ENCODE measurements at regions not wholly inside any gene's neighbourhood (a gene's known extent, or its start where the extent isn't known, plus 50 kb on each side); places are given as distances from the start of the nearest gene placed in this dataset.

- DNase-seq: no peak
Measured at GRCh38 chr4:64559571-64559970, 150.3 kb upstream of the TECRL start.

DNA sequence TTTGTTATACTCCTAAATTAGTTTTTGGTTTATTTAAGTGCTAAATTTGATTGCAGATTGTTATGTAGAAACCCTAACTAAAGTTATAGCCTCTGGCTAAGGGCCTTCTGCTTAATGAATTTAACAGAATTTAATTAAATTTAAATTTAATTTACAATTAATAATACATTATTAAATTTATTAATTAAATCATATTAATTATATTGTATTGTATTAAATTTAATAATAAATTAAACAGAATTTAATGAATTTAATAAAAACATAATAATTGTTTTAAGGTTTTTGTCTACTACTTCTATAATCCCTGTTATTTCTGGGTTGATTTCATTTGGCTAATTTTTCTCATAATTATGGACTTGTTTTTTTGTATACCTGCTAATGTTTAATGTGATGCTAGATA is 141.9 kb upstream of the TECRL start:
- DNase-seq: no peak

DNA sequence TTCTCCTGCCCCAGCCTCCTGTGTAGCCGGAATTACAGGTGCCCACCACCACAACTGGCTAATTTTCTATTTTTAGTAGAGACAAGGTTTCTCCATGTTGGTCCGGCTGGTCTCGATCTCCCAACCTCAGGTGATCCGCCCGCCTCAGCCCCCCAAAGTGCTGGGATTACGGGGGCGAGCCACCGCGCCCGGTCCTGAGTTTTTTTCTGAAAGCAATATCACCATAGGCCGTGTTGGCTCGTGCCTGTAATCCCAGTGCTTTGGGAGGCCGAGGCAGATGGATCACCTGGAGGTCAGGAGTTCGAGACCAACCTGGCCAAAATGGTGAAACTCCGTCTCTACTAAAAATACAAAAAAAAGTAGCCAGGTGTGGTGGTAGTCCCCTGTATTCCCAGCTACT is 136.3 kb upstream of the TECRL start:
- no peak for DNase-seq

- DNase-seq: no peak
Measured at GRCh38 chr4:64539234-64539849, 130.1 kb upstream of the TECRL start.

- DNase-seq: no peak
Measured at GRCh38 chr4:64538219-64538618, 129.0 kb upstream of the TECRL start.

DNA sequence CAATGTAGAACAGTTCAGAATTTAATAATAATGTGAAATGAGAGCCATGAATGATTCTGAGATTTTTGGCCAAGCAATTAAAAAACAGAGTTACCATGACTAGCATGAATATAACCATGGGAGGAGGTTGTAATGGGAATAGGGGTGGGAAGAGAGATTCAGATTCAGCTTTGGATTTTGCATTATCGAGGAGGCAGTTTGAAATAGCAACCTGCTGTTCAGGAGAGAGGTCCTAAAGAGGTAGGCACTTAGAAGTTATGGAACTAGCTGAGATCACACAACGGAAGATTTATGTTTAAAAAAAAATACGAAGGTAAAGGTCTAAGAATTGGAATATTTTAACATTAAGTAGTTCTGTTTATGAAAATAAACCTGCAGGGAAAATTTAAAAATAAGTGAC is 124.4 kb upstream of the TECRL start:
- DNase-seq: no peak

DNA sequence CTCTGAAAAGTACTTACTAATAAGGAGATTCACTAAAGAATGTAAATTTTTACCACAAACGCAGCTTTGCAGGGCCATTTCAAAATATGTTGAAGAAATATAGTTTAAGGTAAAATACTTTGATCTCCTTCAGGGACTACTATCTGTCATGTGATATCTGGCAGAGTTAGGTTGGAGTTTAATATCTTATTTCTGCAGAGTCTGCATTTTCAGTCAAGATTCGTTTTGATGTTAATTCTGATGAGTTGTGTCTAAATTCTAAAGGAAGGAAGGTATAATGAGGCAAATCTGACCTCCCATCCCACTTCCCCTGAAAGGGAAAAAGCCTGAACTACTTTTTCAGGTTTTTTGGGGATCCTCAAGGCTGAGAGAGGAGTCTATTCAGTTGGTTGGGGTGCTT is 123.9 kb upstream of the TECRL start:
- DNase-seq: no peak

- DNase-seq: no peak
Measured at GRCh38 chr4:64520421-64520820, 111.2 kb upstream of the TECRL start.

DNA sequence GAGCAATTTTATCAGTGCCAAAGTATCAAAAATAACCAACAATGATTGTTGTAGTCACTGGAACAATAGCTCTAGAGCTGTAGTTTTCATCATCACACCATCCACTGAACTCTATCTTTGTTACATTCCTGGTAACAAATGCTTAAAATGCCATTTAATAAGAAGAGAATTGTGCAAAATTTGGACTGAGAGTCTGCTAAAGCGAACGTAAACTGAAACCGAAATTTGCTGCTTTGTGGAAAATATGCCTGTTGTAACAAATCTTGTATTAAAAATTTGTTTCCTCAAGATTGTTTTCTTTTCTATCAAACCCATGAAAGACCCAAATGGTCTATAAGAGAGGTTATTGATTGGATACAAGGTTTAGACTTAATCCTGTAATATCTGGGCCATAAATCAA is 109.3 kb upstream of the TECRL start:
- no peak for DNase-seq

GRCh38 chr4:64516176-64516575 is 106.9 kb upstream of the TECRL start:
- DNase-seq: no peak

DNA sequence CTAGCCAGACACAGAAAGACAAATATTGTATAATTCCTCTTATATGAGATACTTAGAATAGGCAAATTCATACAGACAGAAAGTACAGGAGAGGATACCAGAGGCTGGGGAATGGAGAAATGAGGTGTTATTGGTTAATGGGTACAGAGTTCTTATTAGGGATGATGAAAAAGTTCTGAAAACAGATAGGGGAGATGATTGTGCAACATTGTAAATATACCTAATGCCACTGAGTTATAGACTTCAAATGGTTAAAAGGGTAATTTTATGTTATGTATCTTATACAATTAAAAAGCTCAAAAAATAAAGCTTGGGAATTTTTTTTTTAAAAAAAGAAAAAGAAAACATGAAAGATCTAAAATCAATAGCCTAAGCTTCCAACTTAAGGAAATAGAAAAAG is 98.8 kb upstream of the TECRL start:
- DNase-seq: no peak

GRCh38 chr4:64503945-64504675 is 94.9 kb upstream of the TECRL start:
- no peak for DNase-seq

GRCh38 chr4:64503416-64503815 is 94.2 kb upstream of the TECRL start:
- no peak for DNase-seq

DNA sequence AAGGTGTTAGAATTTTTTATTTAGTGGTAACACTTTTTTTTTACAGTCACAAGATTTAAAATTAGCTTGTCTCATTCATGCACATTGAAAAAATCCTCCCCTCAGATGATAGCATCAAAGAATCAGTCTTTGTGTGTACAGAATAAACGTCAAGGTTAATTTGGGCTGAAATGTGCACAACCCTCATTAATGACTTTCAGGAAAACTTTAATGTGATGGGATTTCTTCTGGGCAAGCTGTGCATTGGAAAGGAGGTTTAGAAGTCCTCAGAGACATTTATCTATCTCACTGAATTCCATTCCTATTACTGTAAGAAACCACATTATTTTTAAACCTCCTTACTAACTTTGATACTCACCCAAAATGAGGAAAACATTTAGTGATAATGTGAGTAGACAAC is 88.2 kb upstream of the TECRL start:
- no peak for DNase-seq

GRCh38 chr4:64495946-64496345 is 86.7 kb upstream of the TECRL start:
- DNase-seq: no peak

DNA sequence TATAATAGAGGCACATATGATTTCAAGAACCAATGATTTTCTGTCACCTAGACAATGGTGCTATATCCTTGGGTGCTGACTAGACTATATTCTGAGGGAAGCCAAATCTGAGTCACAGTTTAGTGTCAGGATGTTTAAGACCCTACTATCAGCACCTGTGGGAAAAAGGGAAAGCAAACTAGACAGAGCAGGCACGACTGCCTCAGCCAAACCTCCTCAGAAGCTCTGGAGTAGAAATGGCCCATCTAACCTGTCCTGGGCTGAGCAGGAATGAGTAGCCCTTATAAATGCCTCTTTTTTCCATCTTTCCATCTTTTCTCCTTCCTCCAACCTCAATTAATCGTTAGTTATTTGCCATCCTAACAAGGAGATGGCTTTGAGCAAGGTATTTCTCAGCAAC is 80.4 kb upstream of the TECRL start:
- no peak for DNase-seq

- DNase-seq: no peak
Measured at GRCh38 chr4:64479338-64479737, 70.1 kb upstream of the TECRL start.

DNA sequence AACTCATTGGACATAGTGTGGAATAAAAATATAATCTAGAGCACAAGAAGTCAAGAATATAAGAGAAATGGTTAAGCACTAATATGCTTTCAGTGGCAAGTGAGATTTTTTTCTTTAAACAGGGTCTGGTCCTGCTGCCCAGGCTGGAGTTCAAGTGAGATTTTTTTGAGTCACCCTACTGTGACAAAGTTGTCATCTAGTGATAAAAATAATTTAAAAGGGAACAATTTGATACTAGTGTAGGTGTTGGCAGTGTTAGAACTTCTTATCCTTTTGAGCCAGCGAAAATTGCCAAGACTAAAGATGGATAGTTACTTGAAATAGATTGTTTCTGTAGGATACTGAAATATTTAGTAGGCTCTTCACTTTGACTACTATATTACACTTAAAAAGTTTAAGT is 67.9 kb upstream of the TECRL start:
- DNase-seq: no peak

DNA sequence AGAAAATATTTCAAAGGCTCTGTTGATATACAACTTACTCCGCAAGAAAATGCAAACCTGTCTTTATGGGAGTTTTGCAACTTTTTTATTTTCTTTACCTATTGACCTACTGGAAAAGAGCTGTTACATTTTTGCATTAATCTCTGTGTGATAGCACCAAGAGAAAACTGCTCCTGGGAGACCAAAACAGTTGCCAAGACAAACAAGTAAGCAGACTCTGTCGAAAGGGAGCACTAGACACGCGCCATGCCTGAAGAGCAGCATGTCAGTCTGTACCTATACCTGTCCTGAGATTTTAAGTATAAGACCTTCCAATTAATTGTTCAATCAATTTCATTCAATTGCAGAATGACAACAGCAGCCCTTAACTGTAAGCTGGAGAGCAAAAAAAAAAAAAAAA is 56.0 kb upstream of the TECRL start:
- no peak for DNase-seq

GRCh38 chr4:64464581-64464980 is 55.3 kb upstream of the TECRL start:
- no peak for DNase-seq

Data from NCI-H226 (cell line).